ENCODE measurements at regions not wholly inside any gene's neighbourhood (a gene's known extent, or its start where the extent isn't known, plus 50 kb on each side); places are given as distances from the start of the nearest gene placed in this dataset.

- DNase-seq (ENCODE audit: low read depth) = no peak
These were observed 89.4 kb upstream of the MTPN start for GRCh38 chr7:136066304-136067143.

DNA sequence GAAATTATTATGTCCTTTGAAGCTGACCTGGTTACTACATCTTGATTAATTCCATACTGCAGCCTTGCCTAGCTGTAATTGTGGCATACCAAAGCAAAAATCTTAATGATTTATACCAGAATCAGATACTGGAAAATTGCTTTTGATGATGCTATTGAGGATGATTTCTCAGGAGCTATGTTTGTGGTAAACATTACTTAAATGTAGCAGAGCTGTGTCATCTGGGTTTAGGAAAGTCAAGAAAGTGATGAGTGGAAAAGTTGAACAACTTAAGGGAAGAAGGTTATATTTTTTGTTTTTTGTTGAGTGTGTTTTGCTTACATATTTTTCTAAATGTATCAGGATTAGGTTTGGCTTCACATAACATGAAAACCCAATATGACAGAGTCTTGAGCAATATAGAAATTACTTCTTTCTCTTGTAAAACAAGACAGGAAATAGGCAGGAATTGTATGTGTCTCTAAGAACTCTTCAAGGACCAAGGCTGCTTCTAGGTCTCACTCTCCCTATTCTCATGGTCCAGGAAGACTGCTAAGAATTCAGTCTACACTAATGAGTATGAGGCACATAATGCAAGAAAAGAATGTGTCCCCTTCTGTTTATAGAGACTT is 87.6 kb upstream of the MTPN start:
- no peak for DNase-seq (ENCODE audit: low read depth)

GRCh38 chr7:136064081-136064480 is 86.9 kb upstream of the MTPN start:
- no peak for DNase-seq (ENCODE audit: low read depth)

GRCh38 chr7:136063326-136063666 is 86.1 kb upstream of the MTPN start:
- no peak for DNase-seq (ENCODE audit: low read depth)

- DNase-seq (ENCODE audit: low read depth) = no peak
These were observed 85.6 kb upstream of the MTPN start for GRCh38 chr7:136062625-136063325.

- DNase-seq (ENCODE audit: low read depth) = no peak
These were observed 84.3 kb upstream of the MTPN start for GRCh38 chr7:136061433-136061832.

- DNase-seq (ENCODE audit: low read depth) = no peak
These were observed 81.4 kb upstream of the MTPN start for GRCh38 chr7:136058546-136058945.

DNA sequence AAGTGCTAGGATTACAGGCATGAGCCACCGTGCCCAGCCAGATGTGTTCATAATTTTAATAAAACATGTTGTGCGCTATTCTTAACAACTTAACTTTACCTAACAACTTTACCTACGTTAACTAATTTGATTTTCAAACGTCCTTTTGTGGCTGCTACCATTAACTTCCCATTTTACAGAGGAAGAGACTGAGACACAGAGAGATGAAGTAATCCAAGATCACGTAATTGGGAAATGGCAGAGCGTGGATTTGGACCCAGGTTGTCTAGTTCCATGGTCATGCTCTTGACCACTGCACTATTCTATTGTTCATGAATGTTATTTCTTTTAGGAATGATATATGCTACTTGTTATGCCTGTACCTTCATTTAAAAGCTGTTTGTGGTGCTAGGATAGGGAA is 80.3 kb upstream of the MTPN start:
- no peak for DNase-seq (ENCODE audit: low read depth)

GRCh38 chr7:136056651-136057231 is 79.6 kb upstream of the MTPN start:
- no peak for DNase-seq (ENCODE audit: low read depth)

DNA sequence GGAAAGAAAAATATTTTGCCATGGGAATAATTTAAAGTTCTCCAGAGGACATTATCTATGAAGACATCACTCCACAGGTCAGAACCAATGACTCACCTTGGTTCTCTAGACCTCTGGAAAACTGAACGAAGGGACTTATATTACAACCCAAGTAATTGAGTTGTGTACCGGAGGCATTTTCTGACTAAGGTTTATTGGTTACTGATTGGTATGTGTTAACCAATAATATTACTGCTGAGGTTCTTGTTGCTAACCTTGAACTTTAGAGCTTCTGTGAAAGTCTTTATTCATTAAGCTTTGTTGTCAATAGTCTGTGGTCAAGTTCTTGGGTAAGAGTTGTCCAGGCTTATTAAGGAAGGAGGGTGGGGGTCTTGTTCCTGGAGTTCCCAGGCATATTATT is 78.1 kb upstream of the MTPN start:
- DNase-seq (ENCODE audit: low read depth) = no peak

DNA sequence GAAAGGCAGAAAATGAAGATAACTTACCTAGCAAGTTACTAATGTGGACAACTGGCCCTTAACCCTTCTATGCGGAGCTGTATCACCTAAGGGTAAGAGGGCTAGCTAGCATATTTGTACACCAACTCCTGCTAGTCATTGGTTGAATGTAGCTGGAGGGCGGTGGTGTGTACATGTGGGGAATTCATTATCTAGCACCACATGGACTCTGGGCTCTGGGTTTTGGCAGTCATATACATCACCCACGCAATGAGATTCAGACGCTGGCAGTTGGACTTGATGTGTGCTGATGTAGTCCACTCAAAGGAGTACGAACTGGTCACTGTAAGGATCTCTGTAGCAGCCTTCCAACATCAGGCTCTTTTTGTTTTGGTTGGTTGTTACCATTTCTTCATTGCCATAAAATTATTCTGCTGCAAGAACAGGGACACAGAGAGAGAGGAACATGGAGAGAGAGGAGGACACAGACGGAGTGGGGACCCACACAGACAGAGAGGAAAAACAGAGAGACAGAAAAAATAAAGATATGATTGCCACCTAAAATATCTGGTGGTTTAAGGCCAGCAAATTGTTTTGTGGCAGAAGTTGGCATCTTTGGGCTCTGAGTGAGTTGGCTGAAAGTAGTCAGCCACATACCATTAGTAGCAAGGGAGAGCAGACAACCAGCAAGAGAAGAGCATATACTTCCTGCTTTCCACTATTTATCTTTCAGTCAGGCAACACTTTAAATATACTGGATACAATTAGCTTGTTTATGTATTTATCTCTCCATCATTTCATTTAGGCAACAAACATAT is 76.7 kb upstream of the MTPN start:
- no peak for DNase-seq (ENCODE audit: low read depth)

DNA sequence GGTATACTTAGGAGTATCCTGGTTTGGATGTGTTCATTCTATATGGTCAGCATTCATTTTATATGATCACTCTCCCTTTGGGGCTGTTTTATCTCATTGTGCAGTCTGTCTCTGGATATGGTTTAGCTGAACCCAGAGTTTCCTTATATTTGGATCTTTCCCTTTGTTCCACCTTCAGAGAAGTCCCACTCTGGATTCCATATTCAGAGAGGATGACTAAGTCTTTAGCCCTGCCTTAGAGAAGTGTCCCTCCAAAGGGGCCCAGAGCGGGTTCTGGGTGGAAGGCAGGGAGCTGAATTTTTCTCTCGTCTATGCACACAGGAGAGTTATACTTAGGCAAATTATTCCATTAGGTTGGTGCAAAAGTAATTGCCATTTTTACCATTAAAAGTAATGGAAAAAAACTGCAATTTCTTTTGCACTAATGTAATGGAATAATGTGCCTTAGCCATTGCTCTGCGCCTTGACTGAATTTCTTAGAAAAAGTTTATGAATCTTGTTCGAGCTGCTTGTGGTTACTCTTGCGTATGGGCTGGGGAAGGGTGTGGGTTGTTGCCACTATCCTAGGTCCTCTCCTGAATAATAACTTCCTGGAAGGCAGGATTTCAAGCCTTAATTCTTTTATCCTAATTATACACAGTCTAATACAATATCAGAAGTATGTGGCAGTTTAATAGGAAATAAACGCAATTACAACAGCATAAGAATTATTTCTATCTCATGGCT is 74.2 kb upstream of the MTPN start:
- no peak for DNase-seq (ENCODE audit: low read depth)

- DNase-seq (ENCODE audit: low read depth) = no peak
These were observed 73.3 kb upstream of the MTPN start for GRCh38 chr7:136050462-136050847.

DNA sequence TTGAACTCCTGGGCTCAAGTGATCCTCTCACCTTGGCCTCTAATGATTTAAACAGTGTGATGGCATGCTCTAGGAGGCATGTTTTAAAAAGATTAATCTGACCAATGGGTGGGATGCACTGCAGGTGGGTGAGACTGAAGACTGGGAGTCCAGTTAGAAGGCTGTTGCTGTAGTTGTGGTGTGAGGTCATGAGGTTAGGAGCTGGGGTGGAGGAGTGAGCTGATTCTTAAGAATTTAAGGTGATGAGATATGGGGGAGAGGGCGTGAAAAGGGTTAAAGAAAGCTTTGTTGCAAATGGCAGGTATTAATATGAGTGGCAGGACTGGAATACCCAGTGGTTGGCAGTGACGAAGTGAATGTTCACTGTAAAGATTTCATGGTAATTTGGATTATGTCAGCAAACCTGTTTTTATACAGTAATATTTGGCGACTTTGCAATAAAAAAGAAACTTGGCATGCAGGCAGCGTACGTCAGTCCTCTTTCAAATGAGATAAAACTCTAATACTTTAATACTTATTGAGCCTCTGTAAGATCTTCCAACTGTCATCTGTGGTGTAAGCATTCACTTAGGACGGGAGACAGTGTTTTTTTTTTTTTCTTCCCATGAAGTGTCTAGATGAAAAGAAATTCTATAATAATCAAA is 72.8 kb upstream of the MTPN start:
- no peak for DNase-seq (ENCODE audit: low read depth)

- DNase-seq (ENCODE audit: low read depth) = no peak
These were observed 72.0 kb upstream of the MTPN start for GRCh38 chr7:136049117-136049516.

DNA sequence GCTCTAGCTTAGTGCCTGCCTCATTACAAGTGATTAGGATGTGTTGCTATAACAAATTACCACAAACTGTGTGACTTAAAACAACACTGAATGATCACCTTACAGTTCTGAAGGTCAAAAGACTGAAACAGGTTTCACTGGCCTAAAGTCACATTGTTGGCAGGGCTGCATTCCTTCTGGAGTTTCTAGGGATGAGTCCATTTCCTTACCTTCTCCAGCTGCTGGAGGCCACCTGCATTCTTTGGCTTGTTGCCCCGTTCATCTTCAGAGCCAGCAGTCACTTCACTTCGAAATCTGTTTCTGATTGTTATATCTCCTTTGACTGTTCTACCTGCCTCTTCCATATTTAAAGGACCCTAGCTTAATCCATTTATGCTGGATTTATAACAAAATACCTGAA is 69.4 kb upstream of the MTPN start:
- no peak for DNase-seq (ENCODE audit: low read depth)

- no peak for DNase-seq (ENCODE audit: low read depth)
These were observed 68.8 kb upstream of the MTPN start for GRCh38 chr7:136045992-136046391.

DNA sequence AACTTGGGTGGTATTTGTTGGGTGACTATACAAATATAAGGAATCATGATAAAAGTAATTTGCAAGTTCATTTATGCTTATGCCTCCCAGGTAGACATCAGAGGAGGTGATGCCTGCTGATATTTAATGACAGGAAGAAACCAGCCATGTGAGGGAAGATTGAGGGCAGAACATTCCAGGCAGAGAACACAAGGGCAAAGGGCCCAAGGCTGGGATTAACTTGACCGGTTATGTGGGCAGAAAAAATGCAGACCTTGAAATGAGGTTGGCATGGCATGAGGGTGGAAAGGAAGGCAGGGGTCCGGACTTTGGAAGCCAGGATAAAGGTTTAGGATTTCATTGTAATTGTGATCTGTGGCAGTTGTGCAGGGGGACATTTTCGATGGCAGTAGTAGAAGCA is 68.0 kb upstream of the MTPN start:
- no peak for DNase-seq (ENCODE audit: low read depth)

DNA sequence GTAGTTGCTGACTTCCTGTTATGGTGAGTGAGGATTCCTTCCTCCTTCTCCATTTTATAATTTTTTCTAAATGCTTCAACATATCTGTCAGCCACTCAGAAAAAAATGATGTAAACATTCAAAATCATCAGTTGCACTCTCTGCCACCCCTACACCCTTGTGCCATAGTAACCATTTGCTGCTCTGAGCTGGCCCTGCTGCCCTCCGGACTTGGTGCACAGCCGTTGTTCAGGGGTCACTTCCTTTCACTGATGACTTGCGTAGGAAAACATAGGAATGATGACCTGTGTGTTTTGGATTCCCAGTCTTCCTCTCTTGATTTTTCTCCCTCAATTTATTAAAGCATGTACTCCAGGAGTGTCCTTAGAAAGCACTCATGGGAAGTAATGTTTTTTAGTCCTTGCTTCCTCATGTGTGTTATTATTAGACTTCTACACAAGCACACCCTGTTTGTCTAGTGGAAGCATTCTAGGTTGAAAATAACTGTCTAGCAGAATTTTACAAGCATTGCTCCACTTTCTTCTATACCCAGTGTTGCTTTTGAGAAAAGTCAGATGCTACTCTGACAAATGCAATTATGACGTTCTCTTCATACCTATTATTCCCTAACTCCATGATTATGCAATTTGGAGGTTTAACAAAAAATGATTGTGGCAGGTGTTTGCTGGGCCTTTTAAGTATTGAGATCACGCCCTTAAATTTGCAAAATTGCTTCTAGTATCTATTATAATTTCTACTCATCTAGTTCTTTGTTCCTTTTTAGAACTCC is 62.6 kb upstream of the MTPN start:
- no peak for DNase-seq (ENCODE audit: low read depth)

DNA sequence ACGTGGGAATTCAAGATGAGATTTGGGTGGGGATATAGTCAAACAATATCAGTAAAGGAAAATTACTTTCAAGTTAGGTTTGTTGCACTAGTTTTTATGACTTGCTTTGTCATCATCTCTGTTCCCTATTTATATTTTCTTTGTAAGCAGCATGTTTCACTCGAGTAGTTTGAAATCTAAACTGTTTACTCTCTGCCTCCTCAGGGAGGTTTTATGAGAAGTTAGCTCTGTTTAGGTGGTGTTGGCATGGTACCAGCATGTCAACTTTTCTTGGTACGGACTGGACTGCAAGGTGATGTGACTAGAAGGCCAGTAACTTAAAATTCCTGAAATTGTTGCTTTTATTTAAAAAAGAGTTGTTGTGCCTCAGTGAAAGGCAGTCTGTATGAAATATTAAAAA is 59.2 kb upstream of the MTPN start:
- no peak for DNase-seq (ENCODE audit: low read depth)

Data from GM04503 (cell line).